K562 (cell line): ENCODE measurements at regions not wholly inside any gene's neighbourhood (a gene's known extent, or its start where the extent isn't known, plus 50 kb on each side); places are given as distances from the start of the nearest gene placed in this dataset.

Source experiments
- ATAC-seq: fragments of 200-7000 bp; cut with Tn5 transposase; 3 replicates; pipeline ENCODE4 v1.9.1; 2020; ENCODE audit warnings: moderate library complexity
- BruUV-seq: library from RNA; stranded (reverse); fragments of 400-500 nt; replicated peaks from 2 replicates; lab custom pipeline; 2021; lab: Mats Ljungman, UMichigan
- CTCF ChIA-PET: fragments of 300-600 bp; formaldehyde crosslinking; extraction: SDS; loops from one replicate; lab custom pipeline; 2021; ENCODE audit warnings: low intra/inter-chr PET ratio; lab: Yijun Ruan, JAX
- POLR2A ChIA-PET: fragments of 300-600, 350-650 bp; sonication (Branson Sonifier 250); formaldehyde crosslinking; extraction: SDS; loops from one replicate; lab custom pipeline; 2021; ENCODE audit warnings: antibody characterized with exemption, inconsistent platforms; lab: Yijun Ruan, JAX
- DNase-seq, 4 experiments: peaks; one replicate each; pipeline versions ENCODE4 v3.0.0 to v3.0.0-alpha.2; 2011 to 2018; ENCODE audit warnings: low spot score in 3 of 4, mixed read lengths in 3 of 4; ENCODE audit errors: extremely low read depth in 1 of 4
- FAIRE-seq: peaks from 2 replicates; lab custom pipeline; 2011; peaks lifted over from hg19 to GRCh38; lab: Jason Lieb, UNC
- H2AFZ ChIP-seq: 2 replicates; pipeline ENCODE4 v1.6.0; 2011; ENCODE audit warnings: low read depth, low read length, control low read depth, inconsistent platforms
- H3K27ac ChIP-seq: fragments of 200-600 bp; 3 replicates; pipeline ENCODE4 v1.8.0; 2011; ENCODE audit warnings: low read depth, mild to moderate bottlenecking, control low read depth, inconsistent platforms, low read length, moderate library complexity, mixed read lengths; ENCODE audit errors: extremely low read depth
- H3K27me3 ChIP-seq, 2 experiments: fragments of 300-600 bp in 1 of 2; 2 replicates in 1 of 2; 3 replicates in 1 of 2; pipeline versions ENCODE4 v1.6.0 to v1.8.0; 2011; ENCODE audit warnings: inconsistent platforms in 2 of 2, low read length in 2 of 2, mild to moderate bottlenecking in 1 of 2, mixed read lengths in 1 of 2, moderate library complexity in 1 of 2; ENCODE audit not compliant: control insufficient read depth in 2 of 2, insufficient read depth in 2 of 2
- H3K36me3 ChIP-seq: fragments of 300-600 bp; 3 replicates; pipeline ENCODE4 v1.8.0; 2011; ENCODE audit warnings: mild to moderate bottlenecking, low read length, inconsistent platforms; ENCODE audit not compliant: control insufficient read depth, insufficient read depth
- H3K4me1 ChIP-seq, 2 experiments: fragments of 200-600 bp in 1 of 2; replicated peaks in 1 of 2; 2 replicates in 1 of 2; 3 replicates in 1 of 2; pipeline versions ENCODE4 v1.5.1 to v1.8.0; 2011; ENCODE audit warnings: inconsistent platforms in 2 of 2, low read length in 2 of 2, mild to moderate bottlenecking in 1 of 2, mixed read lengths in 1 of 2, moderate library complexity in 1 of 2; ENCODE audit not compliant: control insufficient read depth in 2 of 2, insufficient read depth in 2 of 2
- H3K4me2 ChIP-seq: 2 replicates; pipeline ENCODE4 v1.6.1; 2011; ENCODE audit warnings: low read length, control low read depth, inconsistent platforms, mixed read lengths; ENCODE audit not compliant: insufficient read depth
- H3K4me3 ChIP-seq: fragments of 200-600 bp; sonication (generic), shearing (Covaris generic); 2 replicates; pipeline ENCODE4 v1.5.1; 2016; ENCODE audit warnings: control low read depth, inconsistent platforms
- H3K79me2 ChIP-seq: fragments of 200-600 bp; 3 replicates; pipeline ENCODE4 v1.8.0; 2011; ENCODE audit warnings: low read length, inconsistent platforms; ENCODE audit not compliant: control insufficient read depth, insufficient read depth
- H3K9ac ChIP-seq, 2 experiments: 2 replicates each; pipeline versions ENCODE4 v1.6.0 to v1.6.1; 2011; ENCODE audit warnings: low read depth in 2 of 2, low read length in 2 of 2, control low read depth in 1 of 2, inconsistent platforms in 1 of 2, mild to moderate bottlenecking in 1 of 2, mixed read lengths in 1 of 2; ENCODE audit not compliant: insufficient read depth in 1 of 2
- H3K9me1 ChIP-seq: one replicate; pipeline ENCODE4 v1.6.0; 2011; ENCODE audit warnings: inconsistent platforms, mild to moderate bottlenecking, low read length, moderate library complexity; ENCODE audit not compliant: control insufficient read depth, insufficient read depth
- H3K9me3 ChIP-seq: replicated peaks from 2 replicates; pipeline ENCODE4 v1.5.1; 2011; ENCODE audit warnings: low read depth, low read length, inconsistent platforms; ENCODE audit not compliant: control insufficient read depth, insufficient read depth
- H4K20me1 ChIP-seq: replicated peaks from 2 replicates; pipeline ENCODE4 v1.6.1; 2011; ENCODE audit warnings: low read length, inconsistent platforms, mixed read lengths; ENCODE audit not compliant: control insufficient read depth, insufficient read depth
- BCLAF1 ChIP-seq, 2 experiments: fragments of 450-650 bp in 1 of 2; IDR thresholded peaks; 2 replicates each; pipeline ENCODE4 v1.6.1; 2011 to 2017; ENCODE audit warnings: low read depth in 2 of 2, antibody characterized with exemption in 1 of 2, borderline replicate concordance in 1 of 2, low read length in 1 of 2, mild to moderate bottlenecking in 1 of 2, mixed read lengths in 1 of 2; ENCODE audit not compliant: control insufficient read depth in 1 of 2
- CREBBP ChIP-seq: IDR thresholded peaks from one replicate; pipeline ENCODE4 v1.6.1; 2012; ENCODE audit warnings: low read depth, mild to moderate bottlenecking, control low read depth, inconsistent platforms, low read length
- E2F5 ChIP-seq: sonication (generic); formaldehyde crosslinking; IDR thresholded peaks from 2 replicates; pipeline ENCODE4 v1.8.0; 2022; ENCODE audit warnings: mild to moderate bottlenecking, missing genetic modification reagents
- ERF ChIP-seq: fragments of 450-650 bp; formaldehyde crosslinking; IDR thresholded peaks from 2 replicates; pipeline ENCODE4 v1.4.0; 2020; ENCODE audit warnings: mild to moderate bottlenecking, mixed read lengths
- ETS2 ChIP-seq: IDR thresholded peaks from 2 replicates; pipeline ENCODE4 v1.6.1; 2016; ENCODE audit warnings: borderline replicate concordance, missing genetic modification characterization, mild to moderate bottlenecking, moderate library complexity, missing compliant biosample characterization; ENCODE audit not compliant: poor library complexity, severe bottlenecking
- FOXA3 ChIP-seq, 2 experiments: fragments of 450-650 bp in 1 of 2; sonication (generic) in 1 of 2; formaldehyde crosslinking; IDR thresholded peaks in 1 of 2; conservative IDR thresholded peaks in 1 of 2; 2 replicates each; pipeline versions ENCODE4 v1.4.0 to v1.8.0; 2020 to 2022; ENCODE audit warnings: mild to moderate bottlenecking in 2 of 2, missing genetic modification reagents in 1 of 2
- HDAC6 ChIP-seq: IDR thresholded peaks from 2 replicates; pipeline ENCODE4 v1.6.1; 2012; ENCODE audit warnings: low read depth, mild to moderate bottlenecking, control low read depth, inconsistent platforms, low read length, moderate library complexity
- POU5F1 ChIP-seq: fragments of 150-350 bp; IDR thresholded peaks from 2 replicates; pipeline ENCODE4 v1.6.1; 2014; ENCODE audit warnings: borderline replicate concordance, low read length, low read depth, mild to moderate bottlenecking; ENCODE audit not compliant: partially characterized antibody
- WGBS: fragments of 100-300 bp; shearing (Covaris generic); methylation state at CpG from one replicate; pipeline ENCODE4 v1.1.6; 2016; ENCODE audit warnings: low coverage, mixed read lengths; ENCODE audit not compliant: insufficient coverage; ENCODE audit errors: missing lambda C conversion rate; 5-methylcytosine and 5-hydroxymethylcytosine counted together
- in situ Hi-C: fragments of 300-500 bp; cut with MboI; formaldehyde crosslinking; loops from 4 replicates; pipeline ENCODE4 v1.15.0; 2018; ENCODE audit warnings: inconsistent platforms, mixed read lengths
- intact Hi-C: fragments of 100-400 bp; cut with micrococcal nuclease; formaldehyde crosslinking; loops from 2 replicates; pipeline ENCODE4 v1.14.2; 2022

GRCh38 chr15:92277776-92278175, 115.9 kb upstream of the ST8SIA2 start:
- TF ChIP-seq HDAC6: no peak
- TF ChIP-seq BCLAF1 (IDR thresholded peaks at IDR 0.05; ENCODE audit: borderline replicate concordance in 1 of 2, control insufficient read depth in 1 of 2, low read depth in 2 of 2, low read length in 1 of 2): no peak
- TF ChIP-seq CREBBP: no peak
- TF ChIP-seq POU5F1: no peak
- TF ChIP-seq ERF (CRISPR knock-in tag): no peak
- TF ChIP-seq FOXA3 (CRISPR knock-in tag; conservative IDR thresholded peaks at IDR 0.05 in 1 of 2, IDR thresholded peaks at IDR 0.05 in 1 of 2): no peak
- TF ChIP-seq ETS2 (tag): no peak
- TF ChIP-seq E2F5 (CRISPR knock-in tag): no peak
- intact Hi-C loops: no loop called here
- H3K36me3 ChIP-seq: no peaks in the 10 kb centered on the region
- in situ Hi-C loops: no loop called here
- H2AFZ ChIP-seq: no peak overlapping the region
- WGBS: 0% methylated on average over 1 of the region's 1 CpG
- no TSS peak for BruUV-seq
- ATAC-seq: no peak
- no peak overlapping the region for H3K27ac ChIP-seq
- ChIA-PET POLR2A (no interaction called here), CTCF (no interaction called here)
- no peak overlapping the region for H3K9ac ChIP-seq
- DNase-seq: no peak
- H3K79me2 ChIP-seq: no peaks in the 10 kb centered on the region
- H3K9me1 ChIP-seq: no peaks in the 10 kb centered on the region
- H3K4me1 ChIP-seq: no peaks in the 10 kb centered on the region
- H4K20me1 ChIP-seq: no peaks in the 10 kb centered on the region
- H3K27me3 ChIP-seq: peaks cover 0 to 6% of the 10 kb centered on the region in 2 experiments; a peak in 2 of 5 replicates
- no peak overlapping the region for H3K4me3 ChIP-seq
- FAIRE-seq: no peak
- H3K4me2 ChIP-seq: no peak overlapping the region
- no peaks in the 10 kb centered on the region for H3K9me3 ChIP-seq
